ENCODE measurements at regions not wholly inside any gene's neighbourhood (a gene's known extent, or its start where the extent isn't known, plus 50 kb on each side); places are given as distances from the start of the nearest gene placed in this dataset.

GRCh38 chr5:23389291-23390101 is 117.9 kb upstream of the PRDM9 start:
- 54 to 72% methylated on average over 4 of the region's 4 CpGs for WGBS, 2 donors
- Histone ChIP-seq H3K9me3 (ENCODE audit: control insufficient read depth in 4 of 4, insufficient read depth in 3 of 4, low read length in 3 of 4) (peaks cover 0 to 3% (median 0%) of the 10 kb centered on the region in 4 donors), H3K27ac (ENCODE audit: low read depth in 1 of 2, low read length in 1 of 2) (no peak overlapping the region), H3K36me3 (ENCODE audit: control insufficient read depth in 4 of 4, insufficient read depth in 4 of 4, low read length in 4 of 4) (no peaks in the 10 kb centered on the region), H3K4me3 (no peak overlapping the region), H3K4me1 (ENCODE audit: control insufficient read depth in 5 of 5, insufficient read depth in 5 of 5, low read length in 5 of 5) (peaks cover 0 to 30% (median 5%) of the 10 kb centered on the region in 5 donors), H3K27me3 (ENCODE audit: control insufficient read depth in 3 of 3, insufficient read depth in 3 of 3, low read length in 2 of 3) (no peaks in the 10 kb centered on the region), H3K9ac (ENCODE audit: insufficient read depth in 1 of 2, low read length in 2 of 2) (no peak overlapping the region)
- TF ChIP-seq CTCF (IDR thresholded peaks at IDR 0.05; ENCODE audit: control extremely low read depth, extremely low read depth) = no peak
- DNase-seq (peak; percentile 57 to 96 (median 95)), ATAC-seq (ENCODE audit: insufficient read depth, low FRiP score) (no peak)

- H3K4me3 ChIP-seq = no peak overlapping the region
- no peaks in the 10 kb centered on the region for H3K9me3 ChIP-seq (ENCODE audit: control insufficient read depth in 4 of 4, insufficient read depth in 3 of 4, low read length in 3 of 4)
- no peak overlapping the region for H3K27ac ChIP-seq (ENCODE audit: low read depth in 1 of 2, low read length in 1 of 2)
- ATAC-seq (ENCODE audit: insufficient read depth, low FRiP score) (no peak), DNase-seq (no peak)
- peaks cover 0 to 22% (median 5%) of the 10 kb centered on the region in 5 donors for H3K4me1 ChIP-seq (ENCODE audit: control insufficient read depth in 5 of 5, insufficient read depth in 5 of 5, low read length in 5 of 5)
- H3K27me3 ChIP-seq (ENCODE audit: control insufficient read depth in 3 of 3, insufficient read depth in 3 of 3, low read length in 2 of 3) = no peaks in the 10 kb centered on the region
- TF ChIP-seq CTCF (IDR thresholded peaks at IDR 0.05; ENCODE audit: control extremely low read depth, extremely low read depth) = no peak
- 76 to 79% methylated on average over 1 of the region's 1 CpG for WGBS, 2 donors
- no peak overlapping the region for H3K9ac ChIP-seq (ENCODE audit: insufficient read depth in 1 of 2, low read length in 2 of 2)
- H3K36me3 ChIP-seq (ENCODE audit: control insufficient read depth in 4 of 4, insufficient read depth in 4 of 4, low read length in 4 of 4) = no peaks in the 10 kb centered on the region
Observed at GRCh38 chr5:23385036-23385435, 122.4 kb upstream of the PRDM9 start.

GRCh38 chr5:23372177-23372576 is 135.2 kb upstream of the PRDM9 start:
- Histone ChIP-seq H3K4me1 (ENCODE audit: control insufficient read depth in 5 of 5, insufficient read depth in 5 of 5, low read length in 5 of 5) (no peaks in the 10 kb centered on the region), H3K9me3 (ENCODE audit: control insufficient read depth in 4 of 4, insufficient read depth in 3 of 4, low read length in 3 of 4) (no peaks in the 10 kb centered on the region), H3K27ac (ENCODE audit: low read depth in 1 of 2, low read length in 1 of 2) (no peak overlapping the region), H3K9ac (ENCODE audit: insufficient read depth in 1 of 2, low read length in 2 of 2) (no peak overlapping the region), H3K4me3 (no peak overlapping the region), H3K36me3 (ENCODE audit: control insufficient read depth in 4 of 4, insufficient read depth in 4 of 4, low read length in 4 of 4) (no peaks in the 10 kb centered on the region), H3K27me3 (ENCODE audit: control insufficient read depth in 3 of 3, insufficient read depth in 3 of 3, low read length in 2 of 3) (no peaks in the 10 kb centered on the region)
- no peak for DNase-seq
- no peak for TF ChIP-seq CTCF (IDR thresholded peaks at IDR 0.05; ENCODE audit: control extremely low read depth, extremely low read depth)
- no peak for ATAC-seq (ENCODE audit: insufficient read depth, low FRiP score)

All from lung (tissue), 11 donors.